ENCODE measurements at regions not wholly inside any gene's neighbourhood (a gene's known extent, or its start where the extent isn't known, plus 50 kb on each side); places are given as distances from the start of the nearest gene placed in this dataset.
"Not testable (repeated sequence)": the region's sequence is repeated elsewhere in the genome, so short reads cannot be mapped to it uniquely, and the experiment has no call there.

DNA sequence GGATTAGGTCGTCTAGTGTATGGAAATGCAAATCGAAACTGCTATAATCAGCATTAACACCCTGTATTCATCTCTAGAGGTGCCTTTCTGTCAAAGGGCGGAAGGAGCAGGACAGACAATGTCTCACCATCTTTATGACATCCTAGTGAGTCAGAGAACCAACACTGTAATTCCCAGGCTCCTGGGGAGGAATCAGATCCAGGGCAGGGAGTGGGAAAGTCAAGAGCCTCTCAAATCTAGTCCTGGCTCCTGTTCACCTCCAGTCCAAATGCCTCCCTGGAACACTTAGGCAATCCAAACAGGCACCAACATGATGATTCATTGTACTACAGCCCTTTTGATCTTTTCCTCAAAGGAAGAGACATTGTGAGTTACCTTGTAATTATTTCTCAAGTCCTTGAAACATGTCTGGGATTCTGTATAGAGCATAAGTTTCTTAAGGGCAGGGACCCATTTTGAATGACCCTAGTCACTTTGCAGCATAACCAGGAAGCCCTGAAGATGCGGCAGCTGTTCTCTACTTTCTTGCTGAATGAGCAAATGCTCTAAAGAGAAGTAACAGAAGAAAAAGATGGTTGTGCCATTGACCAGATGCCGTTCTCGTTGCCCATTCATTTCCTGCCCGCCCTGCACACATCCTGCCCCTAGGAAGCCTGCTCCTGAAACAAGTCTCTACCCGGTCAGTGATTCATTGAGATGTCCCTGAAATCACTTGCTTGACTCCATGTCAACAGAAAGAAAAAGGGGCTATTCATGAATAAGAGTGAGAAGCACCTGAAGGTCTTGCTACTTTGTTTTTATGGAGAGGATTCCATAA lies 112.8 kb upstream of the JARID2 start:
- DNase-seq: no peak

DNA sequence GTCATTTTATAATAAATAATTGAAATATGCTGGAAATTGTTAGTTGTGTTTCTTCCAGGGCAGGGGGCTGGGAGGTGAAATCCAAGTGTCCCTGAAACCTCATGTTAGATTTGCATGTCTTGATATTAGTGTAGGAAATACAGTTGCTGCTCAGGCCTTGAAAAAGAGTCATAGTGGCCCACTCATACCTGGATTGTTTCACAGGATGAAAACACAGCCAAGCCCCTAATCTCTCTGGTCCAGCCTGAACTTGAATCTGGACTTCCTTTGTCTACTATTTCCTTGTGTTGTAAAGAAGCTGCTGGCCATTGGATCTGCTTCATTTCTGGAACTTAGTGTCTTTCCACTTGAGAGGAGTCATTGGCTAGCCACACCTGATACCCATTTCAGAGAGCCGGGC lies 108.8 kb upstream of the JARID2 start:
- DNase-seq: no peak

DNA sequence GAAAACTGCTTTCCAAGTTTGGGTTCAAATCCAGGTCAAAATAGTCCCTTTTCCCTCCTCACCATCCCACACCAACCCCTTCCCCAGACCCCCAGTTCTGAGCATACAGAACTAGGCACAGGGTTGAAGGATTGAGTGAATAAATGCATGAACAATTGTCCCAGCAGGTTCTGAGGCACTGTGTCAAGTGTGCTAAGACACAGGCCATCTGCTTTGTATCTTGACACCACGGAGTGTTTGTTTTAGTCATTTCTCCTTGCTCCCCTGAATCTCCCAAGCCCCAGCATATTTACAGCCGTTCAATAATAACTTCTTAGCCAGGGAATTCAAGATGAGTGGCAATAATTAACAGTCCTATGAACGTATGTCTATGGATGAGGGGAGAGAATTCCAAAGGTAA lies 102.8 kb upstream of the JARID2 start:
- no peak for DNase-seq

- no peak for DNase-seq
These were observed 102.3 kb upstream of the JARID2 start for GRCh38 chr6:15143540-15143939.

DNA sequence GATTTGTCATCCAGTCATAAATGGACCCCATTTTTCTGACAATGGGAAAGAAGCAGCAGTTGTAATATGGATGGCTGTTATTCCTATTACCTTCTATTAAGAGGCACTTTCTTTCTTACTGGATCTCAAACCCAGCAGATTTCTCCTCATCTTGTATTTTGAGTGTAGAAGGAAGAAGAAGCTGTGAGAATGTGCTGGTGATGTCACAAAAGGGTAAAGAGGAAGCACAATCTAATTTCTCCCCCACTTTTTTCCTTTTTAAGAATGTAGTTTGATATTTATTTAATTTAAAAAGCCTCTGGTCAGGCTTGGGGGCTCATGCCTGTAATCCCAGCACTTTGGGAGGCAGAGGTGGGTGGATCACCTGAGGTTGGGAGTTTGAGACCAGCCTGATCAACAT lies 100.0 kb upstream of the JARID2 start:
- no peak for DNase-seq

DNA sequence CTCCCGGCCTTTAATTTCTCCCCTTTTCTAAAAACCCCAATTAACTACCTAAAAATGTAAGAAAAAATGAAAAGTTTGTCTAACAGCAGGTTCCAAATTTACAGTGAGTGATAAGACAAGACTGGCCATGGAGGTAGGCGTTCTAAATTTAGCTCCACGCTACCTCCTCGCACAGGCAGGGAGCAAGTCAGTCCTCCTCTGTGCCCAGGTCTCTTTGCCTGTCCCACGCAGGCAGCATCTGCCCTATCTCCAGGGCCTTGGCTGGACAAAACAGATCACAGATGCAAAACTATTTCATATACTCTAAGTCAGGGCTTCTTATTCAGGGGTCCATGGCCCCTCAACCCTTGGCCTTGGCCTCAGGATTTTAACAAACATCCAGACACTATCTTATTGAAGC lies 98.0 kb upstream of the JARID2 start:
- no peak for DNase-seq

- DNase-seq: no peak
These were observed 97.4 kb upstream of the JARID2 start for GRCh38 chr6:15148356-15148946.

GRCh38 chr6:15150207-15150606 lies 95.7 kb upstream of the JARID2 start:
- no peak for DNase-seq

DNA sequence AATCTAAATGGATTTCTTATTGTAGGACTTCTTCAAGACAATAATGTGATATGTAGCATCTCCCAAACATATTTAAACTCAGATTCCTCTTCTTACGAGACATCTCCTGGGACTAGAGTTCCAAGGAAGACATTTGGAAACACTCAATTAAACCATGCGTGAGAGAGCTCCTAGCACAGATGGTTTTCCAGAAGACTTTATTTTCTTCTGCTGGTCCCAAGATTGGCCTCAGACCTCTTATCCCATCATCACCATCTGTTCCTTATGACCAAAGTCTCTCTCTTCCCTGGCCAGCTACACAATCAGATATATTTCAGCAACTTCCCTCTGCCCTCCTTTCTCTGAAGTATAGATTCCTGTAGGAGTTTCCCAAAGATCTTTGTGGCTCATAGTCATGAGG lies 93.2 kb upstream of the JARID2 start:
- no peak for DNase-seq

DNA sequence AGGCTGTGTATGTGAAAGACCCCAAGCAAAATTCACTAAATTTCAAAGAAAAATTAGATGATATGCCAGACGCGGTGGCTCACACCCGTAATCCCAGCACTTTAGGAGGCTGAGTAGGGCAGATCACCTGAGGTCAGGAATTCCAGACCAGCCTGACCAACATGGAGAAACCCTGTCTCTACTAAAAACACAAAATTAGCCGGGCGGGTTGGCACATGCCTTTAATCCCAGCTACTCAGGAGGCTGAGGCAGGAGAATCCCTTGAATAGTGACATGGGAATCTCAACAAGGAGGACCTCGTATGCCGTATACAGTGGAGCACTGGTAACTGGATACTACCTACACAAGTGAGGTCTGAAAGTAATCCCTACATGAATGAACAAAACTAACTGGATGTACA lies 92.7 kb upstream of the JARID2 start:
- no peak for DNase-seq

DNA sequence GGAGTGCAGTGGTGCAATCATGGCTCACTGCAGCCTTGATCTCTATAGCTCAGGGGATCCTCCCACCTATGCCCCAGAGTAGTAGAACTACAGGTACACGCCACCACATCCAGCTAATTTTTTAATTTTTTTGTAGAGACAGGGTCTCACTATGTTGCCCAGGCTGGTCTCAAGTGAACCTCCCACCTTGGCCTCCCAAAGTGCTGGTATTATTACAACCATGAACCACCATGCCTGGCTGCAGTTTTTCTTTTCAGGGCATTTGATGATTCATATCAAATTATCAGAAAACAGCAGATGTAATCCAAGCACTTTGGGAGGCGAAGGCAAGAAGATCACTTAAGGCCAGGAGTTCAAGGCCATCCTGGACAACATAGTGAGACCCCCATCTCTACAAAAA lies 88.4 kb upstream of the JARID2 start:
- no peak for DNase-seq

- DNase-seq: no peak
These were observed 86.8 kb upstream of the JARID2 start for GRCh38 chr6:15158821-15159619.

DNA sequence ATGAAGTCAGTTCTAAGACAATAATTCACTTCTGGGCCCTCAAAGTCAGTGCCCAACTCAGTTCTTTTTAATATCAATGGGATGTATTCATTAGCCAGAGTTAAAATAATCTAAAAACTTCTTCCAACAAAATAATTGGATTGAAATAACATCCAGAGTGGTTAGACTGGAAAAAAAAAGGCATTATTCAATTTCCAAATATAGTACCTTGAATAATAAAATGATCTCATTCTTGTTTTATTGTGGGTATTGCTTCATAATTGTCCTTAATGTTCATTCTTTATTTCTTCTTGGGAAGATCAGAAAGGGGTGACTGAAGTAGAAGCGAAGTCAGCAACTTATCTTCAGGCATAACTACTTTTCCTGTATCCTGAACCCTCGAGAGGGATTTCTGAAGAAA lies 85.1 kb upstream of the JARID2 start:
- DNase-seq: no peak

GRCh38 chr6:15164855-15165254 lies 81.0 kb upstream of the JARID2 start:
- not testable (repeated sequence) for DNase-seq

- no peak for DNase-seq
These were observed 79.7 kb upstream of the JARID2 start for GRCh38 chr6:15166121-15166520.

- DNase-seq: no peak
These were observed 75.7 kb upstream of the JARID2 start for GRCh38 chr6:15170126-15170525.

- DNase-seq: no peak
These were observed 74.8 kb upstream of the JARID2 start for GRCh38 chr6:15171026-15171425.

DNA sequence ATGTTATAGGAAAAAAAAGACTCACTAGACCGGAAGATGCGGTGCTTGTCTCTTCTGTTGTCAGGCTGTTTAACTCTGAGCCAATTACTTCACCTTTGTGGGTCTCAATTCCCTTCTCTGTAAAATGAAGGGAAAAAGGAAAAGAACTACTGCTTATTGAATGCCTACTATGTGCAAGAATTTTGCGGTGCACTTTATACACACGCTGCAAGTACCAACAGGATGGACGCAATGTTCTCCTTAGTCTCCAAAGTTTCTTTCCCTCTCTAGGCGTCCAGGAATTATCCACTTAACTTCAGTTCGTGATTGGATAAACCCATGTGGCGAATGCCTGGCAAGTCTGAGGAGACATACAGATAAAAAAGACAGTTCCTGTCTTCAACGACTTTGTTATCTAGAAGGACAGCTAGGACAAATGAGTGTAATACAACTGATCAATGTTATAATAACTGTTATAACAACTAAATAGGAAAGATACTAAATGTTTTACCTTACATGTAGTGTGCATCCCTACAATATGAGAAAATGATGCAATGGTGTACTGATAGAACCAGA lies 69.0 kb upstream of the JARID2 start:
- no peak for DNase-seq

DNA sequence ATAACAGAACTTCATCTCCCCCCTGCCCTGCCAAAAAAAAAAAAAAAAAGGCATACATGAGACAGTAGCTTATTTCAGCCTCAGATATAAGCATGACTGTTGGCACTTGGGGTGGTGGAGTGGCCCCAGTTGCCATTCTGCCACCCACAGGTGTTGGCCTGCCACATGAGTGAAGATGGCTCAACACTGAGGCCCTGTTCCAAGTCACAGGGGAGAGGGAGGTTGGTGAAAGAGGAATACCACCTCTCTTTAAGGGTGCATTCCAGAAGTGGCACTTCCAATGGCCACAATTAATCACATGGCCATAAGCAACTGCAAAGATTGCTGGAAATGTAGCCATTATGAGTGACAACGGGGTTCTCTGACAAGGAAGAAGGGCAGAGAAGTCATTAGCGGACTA lies 61.9 kb upstream of the JARID2 start:
- DNase-seq: peak; percentile 7 to 22

- DNase-seq: peak; percentile 51 to 57
These were observed 61.4 kb upstream of the JARID2 start for GRCh38 chr6:15184441-15184861.

- DNase-seq: not testable (repeated sequence)
These were observed 60.8 kb upstream of the JARID2 start for GRCh38 chr6:15185111-15185510.

DNA sequence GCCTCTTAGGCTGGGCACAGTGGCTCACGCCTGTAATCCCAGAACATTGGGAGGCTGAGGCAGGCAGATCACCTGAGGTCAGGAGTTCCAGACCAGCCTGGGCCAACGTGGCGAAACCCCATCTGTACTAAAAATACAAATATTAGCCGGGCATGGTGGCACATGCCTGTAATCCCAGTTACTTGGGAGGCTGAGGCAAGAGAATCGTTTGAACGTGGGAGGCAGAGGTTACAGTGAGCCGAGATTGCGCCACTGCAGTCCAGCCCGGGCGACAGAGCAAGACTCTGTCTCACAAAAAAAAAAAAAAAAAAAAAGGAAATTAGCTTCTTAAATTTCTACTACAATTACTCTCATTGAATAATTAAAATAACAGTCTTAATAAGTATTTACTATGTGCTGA lies 52.4 kb upstream of the JARID2 start:
- DNase-seq: not testable (repeated sequence)

- no peak for DNase-seq
These were observed 51.4 kb upstream of the JARID2 start for GRCh38 chr6:15194453-15194852.

Measured in activated CD4-positive, alpha-beta T cell treated with anti-CD3 and anti-CD28 coated beads for 4 hours (primary cell).